Common myeloid progenitor, CD34-positive (primary cell): ENCODE measurements at regions not wholly inside any gene's neighbourhood (a gene's known extent, or its start where the extent isn't known, plus 50 kb on each side); places are given as distances from the start of the nearest gene placed in this dataset.
"Not testable (repeated sequence)": the region's sequence is repeated elsewhere in the genome, so short reads cannot be mapped to it uniquely, and the experiment has no call there.

ENCODE experiments used
- CTCF ChIA-PET: fragments of 350-600 bp; sonication (Branson Sonifier 250); formaldehyde crosslinking; loops from one replicate; lab custom pipeline; 2021; ENCODE audit warnings: antibody characterized with exemption; lab: Charles Lee
- POLR2A ChIA-PET: fragments of 350-600 bp; sonication (Branson Sonifier 250); formaldehyde crosslinking; loops from one replicate; lab custom pipeline; 2021; ENCODE audit warnings: antibody characterized with exemption; lab: Charles Lee
- DNase-seq, 3 donors: peaks; one replicate each; pipeline versions ENCODE4 v3.0.0 to v3.0.0-alpha.2; 2013
- H3K27ac ChIP-seq, 2 experiments: 1 replicate in 1 of 2; 2 replicates in 1 of 2; pipeline ENCODE4 v1.7.0; 2013; ENCODE audit warnings: inconsistent platforms in 2 of 2, low read length in 2 of 2, mild to moderate bottlenecking in 2 of 2, low read depth in 1 of 2, moderate library complexity in 1 of 2; ENCODE audit not compliant: severe bottlenecking in 2 of 2, insufficient read depth in 1 of 2, poor library complexity in 1 of 2
- H3K27me3 ChIP-seq, 5 experiments: replicated peaks in 2 of 5; 1 replicate in 3 of 5; 2 replicates in 2 of 5; pipeline versions ENCODE4 v1.6.1 to v1.7.0; 2013; ENCODE audit warnings: low read length in 4 of 5, mild to moderate bottlenecking in 2 of 5, moderate library complexity in 2 of 5, inconsistent platforms in 1 of 5; ENCODE audit not compliant: insufficient read depth in 5 of 5, control insufficient read depth in 4 of 5
- H3K36me3 ChIP-seq, 4 experiments: 1 replicate in 2 of 4; 2 replicates in 2 of 4; pipeline versions ENCODE4 v1.6.1 to v1.7.0; 2013; ENCODE audit warnings: low read length in 3 of 4, control low read depth in 1 of 4, mild to moderate bottlenecking in 1 of 4; ENCODE audit not compliant: control insufficient read depth in 4 of 4, insufficient read depth in 4 of 4
- H3K4me1 ChIP-seq, 4 experiments: 1 replicate in 3 of 4; 2 replicates in 1 of 4; pipeline versions ENCODE4 v1.6.1 to v1.7.1; 2013; ENCODE audit warnings: low read length in 3 of 4, mild to moderate bottlenecking in 3 of 4, control low read depth in 1 of 4, inconsistent platforms in 1 of 4, moderate library complexity in 1 of 4; ENCODE audit not compliant: control insufficient read depth in 4 of 4, insufficient read depth in 4 of 4; ENCODE audit errors: control extremely low read depth in 1 of 4
- H3K4me3 ChIP-seq, 7 experiments: 1 replicate in 4 of 7; 2 replicates in 3 of 7; pipeline versions ENCODE4 v1.5.1 to v1.7.0; 2013; ENCODE audit warnings: mild to moderate bottlenecking in 7 of 7, low read length in 6 of 7, moderate library complexity in 6 of 7, inconsistent platforms in 2 of 7, low read depth in 2 of 7, control low read depth in 1 of 7; ENCODE audit not compliant: insufficient read depth in 4 of 7, control insufficient read depth in 1 of 7; ENCODE audit errors: extremely low read depth in 1 of 7
- H3K9me3 ChIP-seq, 5 experiments: 1 replicate in 4 of 5; 2 replicates in 1 of 5; pipeline versions ENCODE4 v1.6.1 to v1.7.1; 2013; ENCODE audit warnings: low read length in 4 of 5, mild to moderate bottlenecking in 2 of 5, inconsistent platforms in 1 of 5, low read depth in 1 of 5, moderate library complexity in 1 of 5; ENCODE audit not compliant: control insufficient read depth in 4 of 5, insufficient read depth in 2 of 5; ENCODE audit errors: control extremely low read depth in 1 of 5
- WGBS: methylation state at CpG from one replicate; pipeline ENCODE4 v1.1.5; 2013; ENCODE audit not compliant: insufficient coverage; 5-methylcytosine and 5-hydroxymethylcytosine counted together

DNA sequence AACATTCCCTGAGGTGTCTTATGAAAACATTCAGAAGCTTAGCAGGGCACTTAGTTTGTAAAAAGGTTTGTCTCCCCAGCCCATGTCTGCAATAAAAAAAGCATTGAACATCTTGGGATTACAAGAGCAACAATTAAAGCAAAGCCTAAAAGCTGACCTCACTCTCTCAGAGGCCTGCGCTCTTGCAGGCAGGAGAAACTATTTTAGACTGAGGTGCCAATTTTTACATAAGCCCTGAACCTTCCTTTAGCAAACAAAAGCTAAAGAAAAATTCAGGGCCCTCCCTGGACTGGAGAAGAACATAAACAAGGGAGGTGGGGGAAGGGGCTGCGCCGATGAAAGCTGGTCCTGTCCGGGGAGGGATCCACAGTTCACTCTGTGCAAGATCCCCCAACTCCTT is 312.7 kb upstream of the RNF32 start:
- H3K27ac ChIP-seq = no peak overlapping the region
- peaks cover 0 to 2% (median 0%) of the 10 kb centered on the region in 5 experiments for H3K27me3 ChIP-seq
- H3K36me3 ChIP-seq = no peaks in the 10 kb centered on the region
- no peak overlapping the region for H3K4me3 ChIP-seq
- ChIA-PET CTCF (no interaction called here), POLR2A (no interaction called here)
- DNase-seq = no peak
- H3K9me3 ChIP-seq = peaks cover 0 to 9% (median 7%) of the 10 kb centered on the region in 5 experiments
- H3K4me1 ChIP-seq = no peaks in the 10 kb centered on the region
- WGBS = 71% methylated on average over 4 of the region's 4 CpGs

DNA sequence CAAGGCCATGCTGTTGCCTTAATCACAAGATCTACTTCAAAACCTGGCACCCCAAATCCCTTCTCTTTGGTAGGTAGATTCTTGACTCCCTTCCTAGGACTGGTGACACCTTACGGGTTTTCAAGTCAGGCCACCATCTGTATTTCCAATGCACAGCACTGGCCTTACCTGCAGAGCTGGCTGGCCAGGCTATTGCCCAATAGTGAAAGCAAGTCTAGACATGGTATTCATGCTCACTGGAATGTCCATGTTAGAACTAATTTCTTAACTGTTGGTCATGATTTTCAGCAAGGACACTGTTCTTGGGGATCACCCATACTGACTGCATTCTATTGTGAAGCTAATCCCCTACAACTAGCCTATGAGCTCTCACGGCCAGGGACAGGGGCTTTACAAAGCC is 313.1 kb upstream of the RNF32 start:
- H3K9me3 ChIP-seq = peaks cover 0 to 9% (median 7%) of the 10 kb centered on the region in 5 experiments
- H3K27me3 ChIP-seq = peaks cover 0 to 2% (median 0%) of the 10 kb centered on the region in 5 experiments
- no peaks in the 10 kb centered on the region for H3K4me1 ChIP-seq
- H3K27ac ChIP-seq = no peak overlapping the region
- ChIA-PET POLR2A (no interaction called here), CTCF (no interaction called here)
- no peak for DNase-seq
- H3K4me3 ChIP-seq = no peak overlapping the region
- no peaks in the 10 kb centered on the region for H3K36me3 ChIP-seq
- WGBS = 81% methylated on average over 2 of the region's 2 CpGs

DNA sequence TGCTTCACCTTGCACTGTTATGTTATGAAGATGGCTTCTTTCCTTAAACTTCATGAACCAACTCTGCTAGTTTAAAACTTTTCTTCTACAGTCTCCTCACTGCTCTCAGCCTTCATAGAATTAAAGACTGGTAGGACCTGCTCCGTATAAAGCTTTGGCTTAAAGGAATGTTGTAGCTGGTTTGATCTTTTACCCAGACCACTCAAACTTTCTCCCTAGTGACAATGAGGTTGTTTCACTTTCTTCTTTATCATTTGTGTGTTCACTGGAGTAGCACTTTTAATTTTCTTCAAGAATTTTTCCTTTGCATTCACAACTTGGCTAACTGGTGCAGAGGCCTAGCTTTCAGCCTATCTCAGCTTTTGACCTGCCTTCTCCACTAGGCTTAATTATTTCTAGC is 316.4 kb upstream of the RNF32 start:
- Histone ChIP-seq H3K4me3 (no peak overlapping the region), H3K4me1 (no peaks in the 10 kb centered on the region), H3K9me3 (no peaks in the 10 kb centered on the region), H3K27me3 (peaks cover 0 to 2% (median 0%) of the 10 kb centered on the region in 5 experiments), H3K36me3 (no peaks in the 10 kb centered on the region), H3K27ac (no peak overlapping the region)
- ChIA-PET CTCF (no interaction called here), POLR2A (no interaction called here)
- no peak for DNase-seq
- no CpG with 5 or more reads among the region's 1 CpG for WGBS

DNA sequence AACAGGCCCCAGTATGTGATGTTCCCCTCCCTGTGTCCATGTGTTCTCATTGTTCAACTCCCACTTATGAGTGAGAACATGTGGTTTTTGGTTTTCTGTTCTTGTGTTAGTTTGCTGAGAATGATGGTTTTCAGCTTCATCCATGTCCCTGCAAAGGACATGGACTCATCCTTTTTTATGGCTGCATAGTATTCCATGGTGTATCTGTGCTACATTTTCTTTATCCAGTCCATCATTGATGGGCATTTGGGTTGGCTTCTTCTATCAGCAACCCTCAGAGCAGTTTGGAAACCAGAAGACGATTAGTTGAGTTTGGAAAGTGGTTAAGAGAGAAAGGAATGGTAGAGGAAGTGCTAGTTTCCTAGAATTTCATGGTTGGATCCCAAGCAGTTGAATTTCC is 319.1 kb upstream of the RNF32 start:
- CTCF ChIA-PET = not testable (repeated sequence)

DNA sequence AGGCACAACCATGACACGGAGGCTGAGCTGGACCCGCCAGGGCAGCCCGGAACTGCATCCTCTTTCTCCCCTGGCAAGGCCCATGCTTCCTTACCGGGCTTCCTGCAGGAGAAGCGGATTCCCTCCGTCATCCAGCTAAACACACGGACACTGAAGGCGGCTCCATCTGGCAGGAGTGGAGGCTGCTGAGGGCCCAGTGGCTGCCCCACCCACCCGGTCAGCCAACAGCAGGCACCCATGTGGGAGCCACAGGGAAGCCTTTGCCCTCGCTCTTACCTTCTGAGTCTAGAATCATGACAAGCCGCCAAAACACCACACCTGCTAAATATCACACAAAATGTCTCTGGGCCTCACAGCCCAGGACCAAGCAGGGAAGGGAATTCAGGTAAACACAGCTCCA is 321.6 kb upstream of the RNF32 start:
- POLR2A ChIA-PET = no interaction called here
- no peak for DNase-seq

More for the DNA sequence above, 319.1 kb upstream of the RNF32 start:
- 75% methylated on average over 1 of the region's 1 CpG for WGBS
- H3K9me3 ChIP-seq, H3K4me1 ChIP-seq, H3K27ac ChIP-seq, DNase-seq, H3K36me3 ChIP-seq, H3K27me3 ChIP-seq, POLR2A ChIA-PET, H3K4me3 ChIP-seq: not testable (repeated sequence)

DNA sequence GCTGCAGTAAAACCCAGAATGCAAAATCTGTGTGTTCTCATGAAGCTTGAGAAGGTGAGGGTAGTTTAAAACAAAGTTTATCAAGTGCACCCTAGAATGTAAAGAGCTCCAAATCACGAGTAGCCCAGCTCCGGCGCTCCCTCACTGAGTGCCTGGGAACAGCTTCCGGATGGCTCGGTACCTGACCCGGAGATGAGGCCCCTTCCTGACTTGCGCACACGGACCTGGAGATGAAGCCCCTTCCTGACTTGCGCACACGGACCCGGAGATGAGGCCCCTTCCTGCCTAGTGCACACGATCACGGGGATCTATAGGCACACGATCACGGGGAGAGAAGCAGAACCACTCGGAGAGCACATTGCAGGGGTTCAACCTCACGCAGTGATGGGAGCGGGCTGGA is 322.1 kb upstream of the RNF32 start:
- WGBS = 91% methylated on average over 14 of the region's 18 CpGs
- Histone ChIP-seq H3K4me3 (no peak overlapping the region), H3K36me3 (no peaks in the 10 kb centered on the region), H3K27me3 (no peaks in the 10 kb centered on the region), H3K9me3 (peaks cover 0 to 2% (median 0%) of the 10 kb centered on the region in 5 experiments), H3K4me1 (no peaks in the 10 kb centered on the region), H3K27ac (no peak overlapping the region)
- no peak for DNase-seq
- ChIA-PET POLR2A (no interaction called here), CTCF (no interaction called here)

More for the DNA sequence above, 321.6 kb upstream of the RNF32 start:
- no peaks in the 10 kb centered on the region for H3K36me3 ChIP-seq
- no peaks in the 10 kb centered on the region for H3K27me3 ChIP-seq
- no peak overlapping the region for H3K27ac ChIP-seq
- CTCF ChIA-PET = no interaction called here
- H3K4me3 ChIP-seq = no peak overlapping the region
- H3K9me3 ChIP-seq = peaks cover 0 to 2% (median 0%) of the 10 kb centered on the region in 5 experiments
- 84% methylated on average over 11 of the region's 11 CpGs for WGBS
- no peaks in the 10 kb centered on the region for H3K4me1 ChIP-seq

DNA sequence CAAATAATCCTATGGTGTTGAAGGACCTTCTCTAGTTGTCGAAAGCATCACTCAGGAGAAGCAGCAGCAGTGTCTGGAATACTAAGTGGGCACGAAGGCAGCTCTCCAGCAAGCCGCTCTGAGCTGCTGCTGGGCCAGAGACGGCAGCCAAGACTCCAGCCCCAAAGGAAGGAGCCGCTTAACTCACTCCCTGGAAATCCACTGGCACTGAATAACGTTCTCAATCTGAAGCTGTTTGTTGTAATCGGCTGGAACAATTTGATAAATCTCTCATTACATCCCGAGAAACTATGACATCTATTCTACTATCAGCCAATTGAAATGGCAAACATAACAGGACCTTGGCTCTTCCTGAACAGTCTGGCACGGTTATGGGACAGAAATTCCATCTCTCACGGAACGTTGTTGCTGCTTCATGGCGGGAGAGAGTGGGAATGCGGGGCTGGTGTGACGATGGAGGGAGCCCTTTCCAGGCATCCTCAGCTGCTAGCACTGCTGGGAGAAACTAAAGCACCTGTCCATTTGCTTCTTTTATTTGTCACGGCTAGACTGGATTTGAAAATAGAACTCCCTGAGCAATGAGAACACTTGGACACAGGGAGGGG is 331.5 kb upstream of the RNF32 start:
- Histone ChIP-seq H3K4me1 (no peaks in the 10 kb centered on the region), H3K27ac (no peak overlapping the region), H3K27me3 (peaks cover 0 to 1% (median 0%) of the 10 kb centered on the region in 5 experiments), H3K36me3 (no peaks in the 10 kb centered on the region), H3K4me3 (no peak overlapping the region), H3K9me3 (no peaks in the 10 kb centered on the region)
- WGBS = 91% methylated on average over 14 of the region's 15 CpGs
- POLR2A ChIA-PET = no interaction called here
- CTCF ChIA-PET = no interaction called here
- no peak for DNase-seq
